Testis (tissue), 2 donors: ENCODE measurements at regions not wholly inside any gene's neighbourhood (a gene's known extent, or its start where the extent isn't known, plus 50 kb on each side); places are given as distances from the start of the nearest gene placed in this dataset.

ENCODE experiments used
- CTCF ChIP-seq, 3 experiments: fragments of 450-650 bp in 2 of 3; fragments of 200-600 bp in 1 of 3; sonication (generic) in 1 of 3; IDR thresholded peaks; one replicate each; pipeline ENCODE4 v1.5.1; 2016 to 2019; ENCODE audit warnings: antibody characterized with exemption in 3 of 3, mild to moderate bottlenecking in 2 of 3, moderate library complexity in 1 of 3
- POLR2A ChIP-seq: fragments of 450-650 bp; IDR thresholded peaks from one replicate; pipeline ENCODE4 v1.6.1; 2017; ENCODE audit warnings: antibody characterized with exemption, mild to moderate bottlenecking, moderate library complexity

GRCh38 chr12:126781593-126781992, 1485.4 kb upstream of the TMEM132C start:
- TF ChIP-seq CTCF (IDR thresholded peaks at IDR 0.05) (no peak), POLR2A (no peak)
